ENCODE measurements at regions not wholly inside any gene's neighbourhood (a gene's known extent, or its start where the extent isn't known, plus 50 kb on each side); places are given as distances from the start of the nearest gene placed in this dataset.

GRCh38 chr2:226424971-226425370 lies 374.6 kb downstream of the IRS1 start:
- no peak for DNase-seq

GRCh38 chr2:226423498-226423960 lies 376.1 kb downstream of the IRS1 start:
- peak; percentile 31 for DNase-seq

GRCh38 chr2:226420646-226421045 lies 379.0 kb downstream of the IRS1 start:
- no peak for DNase-seq

GRCh38 chr2:226418521-226418920 lies 381.1 kb downstream of the IRS1 start:
- DNase-seq, result no peak

GRCh38 chr2:226414335-226414734 lies 385.3 kb downstream of the IRS1 start:
- no peak for DNase-seq

GRCh38 chr2:226413498-226414130 lies 386.0 kb downstream of the IRS1 start:
- DNase-seq, result no peak

GRCh38 chr2:226411727-226412360 lies 387.8 kb downstream of the IRS1 start:
- no peak for DNase-seq

GRCh38 chr2:226411205-226411604 lies 388.4 kb downstream of the IRS1 start:
- no peak for DNase-seq

GRCh38 chr2:226410247-226410835 lies 389.3 kb downstream of the IRS1 start:
- DNase-seq, result no peak

- no peak for DNase-seq
These were observed 390.5 kb downstream of the IRS1 start for GRCh38 chr2:226409134-226409533.

- DNase-seq, result no peak
These were observed 391.5 kb downstream of the IRS1 start for GRCh38 chr2:226408141-226408540.

GRCh38 chr2:226407135-226407534 lies 392.5 kb downstream of the IRS1 start:
- DNase-seq, result no peak

GRCh38 chr2:226405465-226405864 lies 394.2 kb downstream of the IRS1 start:
- no peak for DNase-seq

- DNase-seq, result no peak
These were observed 396.3 kb downstream of the IRS1 start for GRCh38 chr2:226403369-226403768.

GRCh38 chr2:226399006-226399405 lies 400.6 kb downstream of the IRS1 start:
- no peak for DNase-seq

GRCh38 chr2:226398580-226398979 lies 401.0 kb downstream of the IRS1 start:
- no peak for DNase-seq

- DNase-seq, result no peak
These were observed 403.1 kb downstream of the IRS1 start for GRCh38 chr2:226396541-226396940.

- no peak for DNase-seq
These were observed 412.1 kb downstream of the IRS1 start for GRCh38 chr2:226387499-226387942.

- no peak for DNase-seq
These were observed 416.2 kb downstream of the IRS1 start for GRCh38 chr2:226383461-226383860.

GRCh38 chr2:226380679-226381078 lies 418.9 kb downstream of the IRS1 start:
- DNase-seq, result no peak

- no peak for DNase-seq
These were observed 420.6 kb downstream of the IRS1 start for GRCh38 chr2:226378753-226379705.

- DNase-seq, result no peak
These were observed 423.0 kb downstream of the IRS1 start for GRCh38 chr2:226376516-226377180.

- no peak for DNase-seq
These were observed 432.7 kb downstream of the IRS1 start for GRCh38 chr2:226366920-226367319.

Data from activated effector memory CD4-positive, alpha-beta T cell treated with Interleukin-2 at 50 U/mL for 16 hours (primary cell).